ENCODE measurements at regions not wholly inside any gene's neighbourhood (a gene's known extent, or its start where the extent isn't known, plus 50 kb on each side); places are given as distances from the start of the nearest gene placed in this dataset.

DNA sequence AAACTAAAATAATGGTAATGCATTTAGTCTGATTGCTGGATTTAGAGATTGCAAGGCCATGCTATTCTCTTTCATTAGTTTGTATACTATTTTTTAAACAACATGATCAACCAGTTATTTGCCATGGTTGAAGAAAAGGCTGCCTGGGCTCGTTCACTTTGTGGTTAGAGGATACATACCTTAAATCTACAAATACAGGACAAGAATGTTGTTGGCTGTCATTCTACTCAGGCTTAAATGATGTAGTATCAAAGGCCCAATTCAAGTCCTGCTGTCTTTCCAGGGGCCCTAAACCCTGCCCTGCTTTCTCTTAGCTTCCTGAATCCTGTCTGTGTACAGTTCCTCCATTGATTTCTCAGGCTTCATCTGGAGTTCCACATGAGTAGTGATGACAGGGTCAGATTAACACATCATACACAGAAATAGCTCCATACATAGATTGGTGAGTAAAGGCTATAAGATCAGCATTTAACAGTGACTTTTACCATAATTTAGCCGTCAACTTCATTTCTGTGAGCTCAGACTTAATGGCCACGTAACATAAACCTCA, 114.9 kb upstream of the GPRIN3 start:
- TF ChIP-seq CTCF (IDR thresholded peaks at IDR 0.05; ENCODE audit: low read length) (no peak), EZH2phosphoT487 (IDR thresholded peaks at IDR 0.05; ENCODE audit: low read length) (no peak), EZH2 (optimal IDR thresholded peaks at IDR 0.05; ENCODE audit: low read depth, low read length) (no peak)

All from MM.1S (cell line).